GM12873 (cell line): ENCODE measurements at regions not wholly inside any gene's neighbourhood (a gene's known extent, or its start where the extent isn't known, plus 50 kb on each side); places are given as distances from the start of the nearest gene placed in this dataset.

Experiments
- CTCF ChIP-seq: IDR thresholded peaks from 2 replicates; pipeline ENCODE4 v1.5.1; 2012; ENCODE audit warnings: low read depth, mild to moderate bottlenecking, moderate library complexity, low read length, control low read depth; ENCODE audit not compliant: insufficient read depth; ENCODE audit errors: missing control alignments

- TF ChIP-seq CTCF, result no peak
These were observed 575.6 kb downstream of the EFNB2 start for GRCh38 chr13:105959876-105960275.

- TF ChIP-seq CTCF, result no peak
These were observed 577.6 kb downstream of the EFNB2 start for GRCh38 chr13:105957769-105958438.

GRCh38 chr13:105956921-105957320 lies 578.5 kb downstream of the EFNB2 start:
- TF ChIP-seq CTCF, result no peak

GRCh38 chr13:105952973-105953290 lies 582.5 kb downstream of the EFNB2 start:
- no peak for TF ChIP-seq CTCF

- TF ChIP-seq CTCF, result no peak
These were observed 583.1 kb downstream of the EFNB2 start for GRCh38 chr13:105952233-105952972.

- TF ChIP-seq CTCF, result no peak
These were observed 587.3 kb downstream of the EFNB2 start for GRCh38 chr13:105948143-105948542.

- TF ChIP-seq CTCF, result no peak
These were observed 594.6 kb downstream of the EFNB2 start for GRCh38 chr13:105940882-105941281.
